Fibroblast of skin of left biceps (primary cell): ENCODE measurements at regions not wholly inside any gene's neighbourhood (a gene's known extent, or its start where the extent isn't known, plus 50 kb on each side); places are given as distances from the start of the nearest gene placed in this dataset.

Experiments
- DNase-seq, 2 experiments: peaks; one replicate each; pipeline ENCODE4 v3.0.0-alpha.2; 2013; ENCODE audit warnings: low read depth in 2 of 2

- DNase-seq: no peak
Observed at GRCh38 chr6:51394061-51394460, 575.4 kb downstream of the TFAP2B start.

- no peak for DNase-seq
Observed at GRCh38 chr6:51396583-51396982, 577.9 kb downstream of the TFAP2B start.

- no peak for DNase-seq
Observed at GRCh38 chr6:51398064-51398705, 579.5 kb downstream of the TFAP2B start.

- no peak for DNase-seq
Observed at GRCh38 chr6:51398793-51399192, 580.1 kb downstream of the TFAP2B start.

- no peak for DNase-seq
Observed at GRCh38 chr6:51410453-51410852, 591.8 kb downstream of the TFAP2B start.

GRCh38 chr6:51411496-51412125 is 592.9 kb downstream of the TFAP2B start:
- DNase-seq: no peak

- DNase-seq: no peak
Observed at GRCh38 chr6:51414361-51414760, 595.7 kb downstream of the TFAP2B start.

GRCh38 chr6:51415501-51415900 is 596.8 kb downstream of the TFAP2B start:
- no peak for DNase-seq

DNA sequence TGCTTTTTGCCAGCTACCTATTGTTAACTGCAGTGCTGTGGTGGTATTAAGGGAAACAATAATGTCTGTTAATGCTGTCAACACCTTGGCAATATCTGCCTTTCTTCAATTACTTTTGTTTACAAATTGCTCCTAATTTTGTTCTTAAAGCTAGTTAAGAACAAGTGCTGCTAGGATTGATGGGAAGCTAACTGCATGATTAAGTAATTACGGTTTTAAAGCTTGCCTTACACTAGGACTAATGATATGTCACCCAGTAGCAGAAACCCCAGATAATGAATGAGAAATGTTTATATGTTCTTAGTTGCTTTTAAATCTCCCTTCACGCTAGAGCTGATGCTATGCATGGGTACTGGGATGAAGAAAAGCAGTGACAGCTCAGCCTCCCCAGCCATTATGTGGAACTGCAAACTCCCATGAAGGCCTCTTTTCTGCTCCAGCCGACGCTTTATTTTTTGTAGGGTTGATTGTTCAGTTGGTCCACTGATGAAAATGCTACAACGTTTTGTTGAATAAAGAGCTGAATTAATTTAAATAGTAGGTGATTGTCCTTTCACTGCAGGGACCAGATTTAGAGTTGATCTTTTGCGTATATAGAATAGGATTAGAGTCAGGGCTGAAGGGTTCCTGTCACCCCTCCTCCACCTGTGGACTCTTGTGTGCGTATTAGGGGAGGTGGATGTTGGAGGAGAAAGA is 610.5 kb downstream of the TFAP2B start:
- DNase-seq: no peak

DNA sequence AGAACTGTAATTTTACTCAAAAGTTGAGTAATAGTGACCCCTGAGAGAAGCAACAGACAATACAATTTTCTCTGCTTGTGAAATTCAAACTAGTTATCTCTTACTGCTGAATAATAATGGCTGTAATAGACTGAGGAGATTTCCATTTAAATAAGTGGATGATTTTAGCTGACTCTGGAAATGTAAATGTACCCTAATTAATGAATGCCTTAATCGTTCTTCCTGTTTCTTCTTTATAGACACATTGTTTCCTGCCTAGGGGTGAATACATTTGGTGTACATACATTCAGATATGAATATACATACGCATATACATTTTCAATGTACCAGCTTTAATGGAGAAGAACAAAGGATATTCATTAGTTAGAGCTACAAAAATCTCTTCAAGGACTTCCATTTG is 611.9 kb downstream of the TFAP2B start:
- DNase-seq: no peak

- no peak for DNase-seq
Observed at GRCh38 chr6:51432481-51432880, 613.8 kb downstream of the TFAP2B start.

DNA sequence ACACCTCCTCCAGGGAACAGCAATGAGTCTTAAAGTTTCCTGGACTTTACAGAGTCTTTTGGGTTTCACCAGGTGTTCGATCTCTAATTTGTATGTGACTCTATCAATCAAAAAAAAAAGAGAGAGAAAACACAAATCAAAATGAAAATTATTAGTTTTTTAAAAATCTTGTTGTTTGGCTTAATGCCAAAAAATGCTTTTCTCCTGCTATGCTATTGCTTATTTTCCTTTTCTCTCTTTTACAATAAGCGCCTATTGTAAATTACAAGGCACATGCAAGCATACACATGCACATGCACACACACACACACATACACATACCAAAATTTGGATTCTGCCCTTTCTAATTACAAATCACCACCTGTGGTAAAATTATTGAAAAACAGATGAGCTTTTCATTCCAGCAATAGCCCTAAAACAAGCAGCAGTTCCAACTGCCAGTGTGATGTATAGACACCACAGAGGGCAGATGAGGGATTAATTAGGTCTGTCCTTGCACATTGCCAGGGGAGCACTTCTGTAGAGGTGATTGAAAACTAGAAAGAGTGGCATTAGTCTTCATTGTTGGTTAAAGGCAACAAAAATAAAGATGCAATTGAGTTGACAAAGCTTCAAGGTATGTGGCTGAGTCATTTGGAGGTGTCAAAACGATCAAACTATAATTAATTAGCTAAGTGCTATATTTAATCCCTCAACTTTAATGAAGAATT is 631.7 kb downstream of the TFAP2B start:
- DNase-seq: no peak

DNA sequence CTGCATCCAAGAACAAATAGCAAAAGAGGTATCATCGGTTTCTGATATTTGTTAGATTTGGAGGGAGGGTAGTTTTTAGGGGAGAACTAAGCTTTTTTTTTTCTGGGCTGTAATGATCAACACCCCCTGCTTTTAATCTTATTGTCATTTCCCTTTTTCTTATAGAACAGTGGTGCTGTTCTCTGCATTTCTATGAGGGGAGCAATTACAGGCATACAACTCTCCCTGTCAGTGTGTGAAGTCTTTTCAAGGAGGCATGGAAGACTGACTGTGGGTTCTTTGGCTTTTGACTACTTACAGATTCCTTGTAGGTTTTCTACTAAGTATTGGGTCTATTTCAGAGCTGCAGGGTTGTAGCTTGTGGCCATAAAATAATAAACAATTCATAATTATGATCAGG is 632.3 kb downstream of the TFAP2B start:
- no peak for DNase-seq

DNA sequence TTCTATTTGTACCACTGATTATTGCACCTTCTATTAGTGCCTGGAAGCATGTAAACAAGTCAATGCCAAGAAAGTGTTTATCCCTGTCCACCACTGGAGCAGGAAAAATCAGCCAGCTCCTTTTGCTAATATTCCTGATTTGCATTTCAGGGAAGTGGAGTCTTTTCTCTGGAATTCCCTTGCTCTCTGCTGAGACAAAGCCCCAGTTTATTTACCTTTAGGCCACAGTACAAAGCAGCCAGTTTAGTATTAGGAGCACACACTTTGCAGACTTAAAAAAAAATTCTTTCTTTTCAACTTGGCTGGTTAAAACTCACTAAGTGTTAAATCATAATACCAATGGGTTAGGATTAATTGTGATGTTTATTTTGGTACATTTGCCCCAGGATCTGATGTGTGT is 631.1 kb downstream of the PKHD1 start:
- DNase-seq: no peak

GRCh38 chr6:51459958-51460357 is 627.5 kb downstream of the PKHD1 start:
- no peak for DNase-seq

- DNase-seq: no peak
Observed at GRCh38 chr6:51462896-51463295, 624.5 kb downstream of the PKHD1 start.

DNA sequence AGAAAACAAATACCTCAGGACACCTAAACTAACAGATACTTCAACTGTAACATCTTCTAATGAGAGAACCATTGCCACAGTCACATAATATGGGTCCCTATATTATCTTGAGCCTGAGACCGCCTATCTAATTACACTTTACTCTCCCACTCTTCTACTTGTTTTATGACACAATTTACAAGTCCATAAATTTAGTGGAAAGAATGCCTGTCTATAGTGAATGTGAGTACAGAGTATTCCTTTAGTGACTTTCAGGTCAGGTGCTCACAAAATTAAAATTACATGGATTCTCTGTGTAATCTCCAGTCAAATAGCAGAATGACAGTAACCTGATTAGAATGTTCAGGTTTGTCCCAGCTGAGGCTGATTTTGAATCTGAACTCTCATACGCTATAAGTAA is 624.1 kb downstream of the PKHD1 start:
- no peak for DNase-seq

DNA sequence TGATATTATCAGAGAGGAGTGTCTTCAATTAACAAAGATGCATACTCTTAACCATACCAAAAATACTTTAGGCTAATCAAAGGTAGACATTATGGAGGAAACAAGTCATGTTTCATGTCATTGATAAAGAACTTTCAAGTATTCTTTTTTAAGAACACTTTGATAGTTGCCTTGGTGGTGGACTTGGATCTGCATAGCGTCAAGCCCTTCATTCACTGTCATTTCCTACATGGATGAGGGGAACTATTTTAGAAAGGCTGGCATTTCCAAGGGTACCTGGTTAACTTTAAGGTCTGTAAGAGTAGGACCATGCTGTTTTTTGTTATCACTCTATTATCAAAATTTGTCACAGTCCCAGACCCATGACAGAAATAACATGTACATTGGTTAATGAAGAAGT is 622.5 kb downstream of the PKHD1 start:
- DNase-seq: no peak

DNA sequence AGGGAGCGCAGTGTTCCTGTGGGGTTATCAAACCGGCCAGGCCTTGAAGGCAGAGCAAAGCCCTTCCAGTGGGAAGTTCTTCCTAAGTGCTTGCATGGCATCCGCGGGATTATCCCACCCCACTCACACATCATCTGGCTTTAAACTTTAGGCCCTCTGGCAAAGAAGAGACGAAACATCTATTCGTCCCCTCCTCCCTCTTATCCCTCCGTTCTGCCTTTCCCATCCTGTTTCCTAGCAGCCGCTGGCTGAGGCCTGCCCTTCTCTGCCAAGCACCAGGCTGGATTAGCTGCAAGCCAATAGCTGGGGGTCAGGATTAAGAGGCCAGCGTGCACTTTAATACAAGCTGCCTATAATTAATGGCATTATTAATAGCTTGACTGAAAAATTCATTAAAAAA is 621.0 kb downstream of the PKHD1 start:
- DNase-seq: no peak

GRCh38 chr6:51467231-51467952 is 620.0 kb downstream of the PKHD1 start:
- DNase-seq: no peak

GRCh38 chr6:51468704-51469103 is 618.7 kb downstream of the PKHD1 start:
- no peak for DNase-seq
